Lung (tissue), 11 donors: ENCODE measurements at regions not wholly inside any gene's neighbourhood (a gene's known extent, or its start where the extent isn't known, plus 50 kb on each side); places are given as distances from the start of the nearest gene placed in this dataset.

Experiments
- ATAC-seq: fragments of 200-7000 bp; cut with Tn5 transposase; one replicate; pipeline ENCODE4 v1.9.1; 2020; ENCODE audit warnings: moderate number of reproducible peaks; ENCODE audit not compliant: insufficient read depth, low FRiP score
- DNase-seq, 3 donors: peaks; one replicate each; pipeline ENCODE4 v3.0.0-alpha.2; 2013 to 2017
- H3K27ac ChIP-seq, 2 donors: one replicate each; pipeline ENCODE4 v1.5.1; 2013; ENCODE audit warnings: mild to moderate bottlenecking in 2 of 2, moderate library complexity in 2 of 2, control low read depth in 1 of 2, inconsistent platforms in 1 of 2, low read depth in 1 of 2, low read length in 1 of 2
- H3K27me3 ChIP-seq, 3 donors: one replicate each; pipeline ENCODE4 v1.5.1; 2013; ENCODE audit warnings: low read length in 2 of 3; ENCODE audit not compliant: control insufficient read depth in 3 of 3, insufficient read depth in 3 of 3
- H3K36me3 ChIP-seq, 4 donors: one replicate each; pipeline ENCODE4 v1.5.1; 2013; ENCODE audit warnings: low read length in 4 of 4, mild to moderate bottlenecking in 1 of 4, moderate library complexity in 1 of 4; ENCODE audit not compliant: control insufficient read depth in 4 of 4, insufficient read depth in 4 of 4
- H3K4me1 ChIP-seq, 5 donors: one replicate each; pipeline ENCODE4 v1.5.1; 2013; ENCODE audit warnings: low read length in 5 of 5, mild to moderate bottlenecking in 2 of 5, moderate library complexity in 1 of 5; ENCODE audit not compliant: control insufficient read depth in 5 of 5, insufficient read depth in 5 of 5
- H3K4me3 ChIP-seq: one replicate; pipeline ENCODE4 v1.5.1; 2013; ENCODE audit warnings: mild to moderate bottlenecking, control low read depth, moderate library complexity
- H3K9ac ChIP-seq, 2 donors: one replicate each; pipeline ENCODE4 v1.5.1; 2013; ENCODE audit warnings: low read length in 2 of 2, control low read depth in 1 of 2; ENCODE audit not compliant: insufficient read depth in 1 of 2
- H3K9me3 ChIP-seq, 4 donors: one replicate each; pipeline ENCODE4 v1.5.1; 2013; ENCODE audit warnings: low read length in 3 of 4, mild to moderate bottlenecking in 1 of 4, moderate library complexity in 1 of 4; ENCODE audit not compliant: control insufficient read depth in 4 of 4, insufficient read depth in 3 of 4
- CTCF ChIP-seq: IDR thresholded peaks from 2 replicates; pipeline ENCODE4 v1.5.1; 2012; ENCODE audit warnings: mild to moderate bottlenecking; ENCODE audit errors: control extremely low read depth, extremely low read depth
- WGBS, 2 donors: extraction: QIAGEN DNeasy Blood & Tissue Kit; methylation state at CpG; one replicate each; pipeline ENCODE4 v1.1.7; 2013; 5-methylcytosine and 5-hydroxymethylcytosine counted together
- donor health status: control.
- donor health status: control.
- donor health status: Bipolar disorder and iron deficiency.
- donor health status: healthy.
- donor health status: DM: yes; HTN: yes; CAD: no.

- H3K4me1 ChIP-seq: peaks cover 0 to 3% (median 0%) of the 10 kb centered on the region in 5 donors
- no peaks in the 10 kb centered on the region for H3K27me3 ChIP-seq
- ATAC-seq (no peak), DNase-seq (no peak)
- no peak overlapping the region for H3K27ac ChIP-seq
- TF ChIP-seq CTCF: no peak
- WGBS, 2 donors: 87 to 90% methylated on average over 2 of the region's 2 CpGs
- peaks cover 0 to 2% (median 0%) of the 10 kb centered on the region in 4 donors for H3K36me3 ChIP-seq
- no peaks in the 10 kb centered on the region for H3K9me3 ChIP-seq
- H3K4me3 ChIP-seq: no peak overlapping the region
- H3K9ac ChIP-seq: no peak overlapping the region
Observed at GRCh38 chr7:86965727-86966120, 93.7 kb downstream of the ELAPOR2 start.

GRCh38 chr7:86964973-86965726 lies 94.3 kb downstream of the ELAPOR2 start:
- 77 to 78% methylated on average over 4 of the region's 4 CpGs for WGBS, 2 donors
- Histone ChIP-seq H3K27me3 (no peaks in the 10 kb centered on the region), H3K36me3 (peaks cover 0 to 2% (median 0%) of the 10 kb centered on the region in 4 donors), H3K4me1 (peaks cover 0 to 3% (median 0%) of the 10 kb centered on the region in 5 donors), H3K27ac (no peak overlapping the region), H3K9ac (no peak overlapping the region), H3K4me3 (no peak overlapping the region), H3K9me3 (no peaks in the 10 kb centered on the region)
- TF ChIP-seq CTCF: no peak
- DNase-seq (no peak), ATAC-seq (no peak)

- no peak overlapping the region for H3K27ac ChIP-seq
- no peaks in the 10 kb centered on the region for H3K9me3 ChIP-seq
- 75 to 88% methylated on average over 2 of the region's 2 CpGs for WGBS, 2 donors
- H3K4me1 ChIP-seq: peaks cover 0 to 3% (median 0%) of the 10 kb centered on the region in 5 donors
- H3K36me3 ChIP-seq: peaks cover 0 to 2% (median 0%) of the 10 kb centered on the region in 4 donors
- H3K9ac ChIP-seq: no peak overlapping the region
- H3K27me3 ChIP-seq: no peaks in the 10 kb centered on the region
- TF ChIP-seq CTCF: no peak
- DNase-seq (no peak), ATAC-seq (no peak)
- H3K4me3 ChIP-seq: no peak overlapping the region
Observed at GRCh38 chr7:86963599-86964230, 95.7 kb downstream of the ELAPOR2 start.
